Vagina (tissue), 2 donors: ENCODE measurements at regions not wholly inside any gene's neighbourhood (a gene's known extent, or its start where the extent isn't known, plus 50 kb on each side); places are given as distances from the start of the nearest gene placed in this dataset.

Experiments
- POLR2A ChIP-seq, 2 donors: fragments of 450-650 bp; IDR thresholded peaks; one replicate each; pipeline ENCODE4 v1.6.1; 2017; ENCODE audit warnings: antibody characterized with exemption in 2 of 2, mild to moderate bottlenecking in 2 of 2, moderate library complexity in 2 of 2
- POLR2AphosphoS5 ChIP-seq, 2 donors: sonication (generic); formaldehyde crosslinking; IDR thresholded peaks; one replicate each; pipeline ENCODE4 v1.9.0; 2017; ENCODE audit warnings: antibody characterized with exemption in 2 of 2, mild to moderate bottlenecking in 2 of 2, low read depth in 1 of 2; ENCODE audit not compliant: insufficient read depth in 1 of 2
- TF ChIP-seq, protein P1 (sequence below), 3 experiments: fragments of 450-650 bp in 2 of 3; fragments of 200-600 bp in 1 of 3; sonication (generic) in 1 of 3; IDR thresholded peaks; one replicate each; pipeline ENCODE4 v1.5.1; 2017 to 2019; ENCODE audit warnings: antibody characterized with exemption in 3 of 3, mild to moderate bottlenecking in 2 of 3, moderate library complexity in 2 of 3

DNA sequence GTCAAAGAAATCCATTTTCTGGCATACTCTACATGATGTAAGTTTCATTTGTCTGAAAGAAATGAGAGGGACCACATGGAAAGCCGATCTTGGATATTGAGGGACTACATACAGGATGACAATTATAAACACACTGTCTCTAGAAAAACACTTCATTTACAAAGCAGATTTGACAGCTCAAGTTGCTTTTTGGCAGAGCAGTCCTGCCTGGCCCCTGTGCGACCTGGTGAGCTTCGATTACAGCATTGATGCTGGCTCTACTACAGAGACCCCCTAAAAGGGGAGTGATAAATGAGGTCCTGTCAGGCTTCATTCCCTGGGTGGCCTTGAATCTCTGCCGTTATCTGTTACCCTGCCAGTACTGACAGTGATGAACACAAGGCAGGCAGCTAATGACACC is 215.2 kb upstream of the NOCT start:
- TF ChIP-seq POLR2A (IDR thresholded peaks at IDR 0.05) (no peak), POLR2AphosphoS5 (IDR thresholded peaks at IDR 0.05; ENCODE audit: insufficient read depth in 1 of 2, low read depth in 1 of 2) (no peak)
- TF ChIP-seq, protein P1, sequence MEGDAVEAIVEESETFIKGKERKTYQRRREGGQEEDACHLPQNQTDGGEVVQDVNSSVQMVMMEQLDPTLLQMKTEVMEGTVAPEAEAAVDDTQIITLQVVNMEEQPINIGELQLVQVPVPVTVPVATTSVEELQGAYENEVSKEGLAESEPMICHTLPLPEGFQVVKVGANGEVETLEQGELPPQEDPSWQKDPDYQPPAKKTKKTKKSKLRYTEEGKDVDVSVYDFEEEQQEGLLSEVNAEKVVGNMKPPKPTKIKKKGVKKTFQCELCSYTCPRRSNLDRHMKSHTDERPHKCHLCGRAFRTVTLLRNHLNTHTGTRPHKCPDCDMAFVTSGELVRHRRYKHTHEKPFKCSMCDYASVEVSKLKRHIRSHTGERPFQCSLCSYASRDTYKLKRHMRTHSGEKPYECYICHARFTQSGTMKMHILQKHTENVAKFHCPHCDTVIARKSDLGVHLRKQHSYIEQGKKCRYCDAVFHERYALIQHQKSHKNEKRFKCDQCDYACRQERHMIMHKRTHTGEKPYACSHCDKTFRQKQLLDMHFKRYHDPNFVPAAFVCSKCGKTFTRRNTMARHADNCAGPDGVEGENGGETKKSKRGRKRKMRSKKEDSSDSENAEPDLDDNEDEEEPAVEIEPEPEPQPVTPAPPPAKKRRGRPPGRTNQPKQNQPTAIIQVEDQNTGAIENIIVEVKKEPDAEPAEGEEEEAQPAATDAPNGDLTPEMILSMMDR (IDR thresholded peaks at IDR 0.05): no peak
